K562 (cell line): ENCODE measurements at regions not wholly inside any gene's neighbourhood (a gene's known extent, or its start where the extent isn't known, plus 50 kb on each side); places are given as distances from the start of the nearest gene placed in this dataset.

Experiments
- ATAC-seq: fragments of 200-7000 bp; cut with Tn5 transposase; 3 replicates; pipeline ENCODE4 v1.9.1; 2020; ENCODE audit warnings: moderate library complexity
- BruUV-seq: library from RNA; stranded (reverse); fragments of 400-500 nt; replicated peaks from 2 replicates; lab custom pipeline; 2021; lab: Mats Ljungman, UMichigan
- CTCF ChIA-PET: fragments of 300-600 bp; formaldehyde crosslinking; extraction: SDS; loops from one replicate; lab custom pipeline; 2021; ENCODE audit warnings: low intra/inter-chr PET ratio; lab: Yijun Ruan, JAX
- POLR2A ChIA-PET: fragments of 300-600, 350-650 bp; sonication (Branson Sonifier 250); formaldehyde crosslinking; extraction: SDS; loops from one replicate; lab custom pipeline; 2021; ENCODE audit warnings: antibody characterized with exemption, inconsistent platforms; lab: Yijun Ruan, JAX
- DNase-seq, 4 experiments: peaks; one replicate each; pipeline versions ENCODE4 v3.0.0 to v3.0.0-alpha.2; 2011 to 2018; ENCODE audit warnings: low spot score in 3 of 4, mixed read lengths in 3 of 4; ENCODE audit errors: extremely low read depth in 1 of 4
- FAIRE-seq: peaks from 2 replicates; lab custom pipeline; 2011; peaks lifted over from hg19 to GRCh38; lab: Jason Lieb, UNC
- H2AFZ ChIP-seq: 2 replicates; pipeline ENCODE4 v1.6.0; 2011; ENCODE audit warnings: low read depth, low read length, control low read depth, inconsistent platforms
- H3K27ac ChIP-seq: fragments of 200-600 bp; 3 replicates; pipeline ENCODE4 v1.8.0; 2011; ENCODE audit warnings: low read depth, mild to moderate bottlenecking, control low read depth, inconsistent platforms, low read length, moderate library complexity, mixed read lengths; ENCODE audit errors: extremely low read depth
- H3K27me3 ChIP-seq, 2 experiments: fragments of 300-600 bp in 1 of 2; 2 replicates in 1 of 2; 3 replicates in 1 of 2; pipeline versions ENCODE4 v1.6.0 to v1.8.0; 2011; ENCODE audit warnings: inconsistent platforms in 2 of 2, low read length in 2 of 2, mild to moderate bottlenecking in 1 of 2, mixed read lengths in 1 of 2, moderate library complexity in 1 of 2; ENCODE audit not compliant: control insufficient read depth in 2 of 2, insufficient read depth in 2 of 2
- H3K36me3 ChIP-seq: fragments of 300-600 bp; 3 replicates; pipeline ENCODE4 v1.8.0; 2011; ENCODE audit warnings: mild to moderate bottlenecking, low read length, inconsistent platforms; ENCODE audit not compliant: control insufficient read depth, insufficient read depth
- H3K4me1 ChIP-seq, 2 experiments: fragments of 200-600 bp in 1 of 2; replicated peaks in 1 of 2; 2 replicates in 1 of 2; 3 replicates in 1 of 2; pipeline versions ENCODE4 v1.5.1 to v1.8.0; 2011; ENCODE audit warnings: inconsistent platforms in 2 of 2, low read length in 2 of 2, mild to moderate bottlenecking in 1 of 2, mixed read lengths in 1 of 2, moderate library complexity in 1 of 2; ENCODE audit not compliant: control insufficient read depth in 2 of 2, insufficient read depth in 2 of 2
- H3K4me2 ChIP-seq: 2 replicates; pipeline ENCODE4 v1.6.1; 2011; ENCODE audit warnings: low read length, control low read depth, inconsistent platforms, mixed read lengths; ENCODE audit not compliant: insufficient read depth
- H3K4me3 ChIP-seq: fragments of 200-600 bp; sonication (generic), shearing (Covaris generic); 2 replicates; pipeline ENCODE4 v1.5.1; 2016; ENCODE audit warnings: control low read depth, inconsistent platforms
- H3K79me2 ChIP-seq: fragments of 200-600 bp; 3 replicates; pipeline ENCODE4 v1.8.0; 2011; ENCODE audit warnings: low read length, inconsistent platforms; ENCODE audit not compliant: control insufficient read depth, insufficient read depth
- H3K9ac ChIP-seq, 2 experiments: 2 replicates each; pipeline versions ENCODE4 v1.6.0 to v1.6.1; 2011; ENCODE audit warnings: low read depth in 2 of 2, low read length in 2 of 2, control low read depth in 1 of 2, inconsistent platforms in 1 of 2, mild to moderate bottlenecking in 1 of 2, mixed read lengths in 1 of 2; ENCODE audit not compliant: insufficient read depth in 1 of 2
- H3K9me1 ChIP-seq: one replicate; pipeline ENCODE4 v1.6.0; 2011; ENCODE audit warnings: inconsistent platforms, mild to moderate bottlenecking, low read length, moderate library complexity; ENCODE audit not compliant: control insufficient read depth, insufficient read depth
- H3K9me3 ChIP-seq: replicated peaks from 2 replicates; pipeline ENCODE4 v1.5.1; 2011; ENCODE audit warnings: low read depth, low read length, inconsistent platforms; ENCODE audit not compliant: control insufficient read depth, insufficient read depth
- H4K20me1 ChIP-seq: replicated peaks from 2 replicates; pipeline ENCODE4 v1.6.1; 2011; ENCODE audit warnings: low read length, inconsistent platforms, mixed read lengths; ENCODE audit not compliant: control insufficient read depth, insufficient read depth
- EP300 ChIP-seq: IDR thresholded peaks from 2 replicates; pipeline ENCODE4 v1.6.1; 2012; ENCODE audit warnings: low read length, improper control_type of control experiment
- NFIX ChIP-seq: fragments of 250-450 bp; sonication (Bioruptor Pico); IDR thresholded peaks from 2 replicates; pipeline ENCODE4 v1.4.0; 2020; ENCODE audit warnings: low read depth, mild to moderate bottlenecking, moderate library complexity
- POLR2H ChIP-seq: IDR thresholded peaks from 2 replicates; pipeline ENCODE4 v1.6.1; 2016; ENCODE audit warnings: missing genetic modification characterization, low read depth, mild to moderate bottlenecking, control low read depth, missing compliant biosample characterization, moderate library complexity
- TEAD2 ChIP-seq: fragments of 450-650 bp; IDR thresholded peaks from 2 replicates; pipeline ENCODE4 v1.6.1; 2016; ENCODE audit warnings: missing genetic modification characterization, control low read depth, missing compliant biosample characterization
- TGIF2 ChIP-seq: sonication (generic); formaldehyde crosslinking; IDR thresholded peaks from 2 replicates; pipeline ENCODE4 v1.8.1; 2022; ENCODE audit warnings: mild to moderate bottlenecking, missing genetic modification reagents, moderate library complexity
- ZNF239 ChIP-seq: fragments of 250-450 bp; sonication (Bioruptor Pico); IDR thresholded peaks from 2 replicates; pipeline ENCODE4 v1.4.0; 2020; ENCODE audit warnings: mild to moderate bottlenecking
- ZNF584 ChIP-seq: fragments of 200-800 bp; sonication (Bioruptor generic); IDR thresholded peaks from 2 replicates; pipeline ENCODE4 v1.6.1; 2016; ENCODE audit warnings: low read depth, mild to moderate bottlenecking, missing genetic modification characterization, missing compliant biosample characterization
- WGBS: fragments of 100-300 bp; shearing (Covaris generic); methylation state at CpG from one replicate; pipeline ENCODE4 v1.1.6; 2016; ENCODE audit warnings: low coverage, mixed read lengths; ENCODE audit not compliant: insufficient coverage; ENCODE audit errors: missing lambda C conversion rate; 5-methylcytosine and 5-hydroxymethylcytosine counted together
- in situ Hi-C: fragments of 300-500 bp; cut with MboI; formaldehyde crosslinking; loops from 4 replicates; pipeline ENCODE4 v1.15.0; 2018; ENCODE audit warnings: inconsistent platforms, mixed read lengths
- intact Hi-C: fragments of 100-400 bp; cut with micrococcal nuclease; formaldehyde crosslinking; loops from 2 replicates; pipeline ENCODE4 v1.14.2; 2022
- TF ChIP-seq, protein P1 (sequence below), 2 experiments: fragments of 450-650 bp; conservative IDR thresholded peaks; 2 replicates each; pipeline ENCODE4 v1.6.1; 2017; ENCODE audit warnings: mild to moderate bottlenecking in 2 of 2, moderate library complexity in 2 of 2
- TF ChIP-seq, protein P2 (sequence below): sonication (generic); formaldehyde crosslinking; IDR thresholded peaks from 2 replicates; pipeline ENCODE4 v1.8.0; 2022; ENCODE audit warnings: mild to moderate bottlenecking, missing genetic modification reagents
- TF ChIP-seq, protein P3 (sequence below): IDR thresholded peaks from 2 replicates; pipeline ENCODE4 v1.6.1; 2012; ENCODE audit warnings: low read depth, low read length, improper control_type of control experiment, borderline replicate concordance
- TF ChIP-seq, protein P4 (sequence below): fragments of 250-450 bp; sonication (Bioruptor Pico); IDR thresholded peaks from 2 replicates; pipeline ENCODE4 v1.5.0; 2021

DNA sequence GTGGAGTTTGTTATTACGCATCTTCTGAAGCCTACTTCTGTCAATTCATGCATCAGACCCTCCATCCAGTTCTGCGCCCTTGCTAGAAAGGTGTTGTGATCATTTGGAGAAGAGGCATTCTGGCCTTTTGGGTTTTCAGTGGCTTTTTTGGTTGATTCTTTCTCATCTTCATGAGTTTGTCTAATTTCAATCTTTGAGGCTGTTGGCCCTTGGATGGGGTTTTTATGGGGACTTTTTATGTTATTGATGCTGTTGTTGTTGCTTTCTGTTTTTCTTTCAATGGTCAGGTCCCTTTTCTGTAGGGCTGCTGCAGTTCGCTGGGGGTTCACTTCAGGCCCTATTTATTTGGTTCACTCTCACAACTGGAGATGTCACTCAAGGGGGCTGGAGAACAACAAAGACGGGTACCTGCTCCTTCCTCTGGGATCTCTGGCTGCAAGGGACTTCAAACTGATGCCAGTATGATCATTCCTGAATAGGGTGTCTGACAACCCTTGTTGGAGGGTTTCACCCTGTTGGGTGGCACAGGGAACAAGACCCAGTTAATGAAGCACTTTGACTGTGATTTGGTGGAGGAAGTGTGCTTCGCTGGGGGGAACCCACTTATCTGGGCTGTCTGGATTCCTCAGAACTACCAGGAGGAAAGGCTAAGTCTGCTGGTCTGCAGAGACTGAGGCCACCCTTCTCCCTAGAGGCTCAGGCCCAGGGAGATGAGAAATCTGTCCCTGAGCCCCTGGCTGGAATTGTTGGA is 226.7 kb upstream of the PTGER4 start:
- H3K27me3 ChIP-seq: no peaks in the 10 kb centered on the region
- intact Hi-C loops: no loop called here
- 2% methylated on average over 5 of the region's 5 CpGs for WGBS
- H3K9me3 ChIP-seq: no peaks in the 10 kb centered on the region
- no peaks in the 10 kb centered on the region for H3K4me1 ChIP-seq
- no peaks in the 10 kb centered on the region for H3K79me2 ChIP-seq
- no peaks in the 10 kb centered on the region for H4K20me1 ChIP-seq
- H3K27ac ChIP-seq: no peak overlapping the region
- in situ Hi-C loops: no loop called here
- CTCF ChIA-PET: no interaction called here
- POLR2A ChIA-PET: no interaction called here
- DNase-seq: no peak
- BruUV-seq: no TSS peak
- FAIRE-seq: no peak
- no peak overlapping the region for H2AFZ ChIP-seq
- no peak overlapping the region for H3K4me3 ChIP-seq
- ATAC-seq: no peak
- H3K9me1 ChIP-seq: no peaks in the 10 kb centered on the region
- no peak overlapping the region for H3K4me2 ChIP-seq
- no peak overlapping the region for H3K9ac ChIP-seq
- H3K36me3 ChIP-seq: no peaks in the 10 kb centered on the region
- TF ChIP-seq, protein P1, sequence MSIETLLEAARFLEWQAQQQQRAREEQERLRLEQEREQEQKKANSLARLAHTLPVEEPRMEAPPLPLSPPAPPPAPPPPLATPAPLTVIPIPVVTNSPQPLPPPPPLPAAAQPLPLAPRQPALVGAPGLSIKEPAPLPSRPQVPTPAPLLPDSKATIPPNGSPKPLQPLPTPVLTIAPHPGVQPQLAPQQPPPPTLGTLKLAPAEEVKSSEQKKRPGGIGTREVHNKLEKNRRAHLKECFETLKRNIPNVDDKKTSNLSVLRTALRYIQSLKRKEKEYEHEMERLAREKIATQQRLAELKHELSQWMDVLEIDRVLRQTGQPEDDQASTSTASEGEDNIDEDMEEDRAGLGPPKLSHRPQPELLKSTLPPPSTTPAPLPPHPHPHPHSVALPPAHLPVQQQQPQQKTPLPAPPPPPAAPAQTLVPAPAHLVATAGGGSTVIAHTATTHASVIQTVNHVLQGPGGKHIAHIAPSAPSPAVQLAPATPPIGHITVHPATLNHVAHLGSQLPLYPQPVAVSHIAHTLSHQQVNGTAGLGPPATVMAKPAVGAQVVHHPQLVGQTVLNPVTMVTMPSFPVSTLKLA (conservative IDR thresholded peaks at IDR 0.05): no peak
- TF ChIP-seq ZNF239 (CRISPR knock-in tag) (no peak), NFIX (no peak), EP300 (no peak), POLR2H (tag) (no peak), TGIF2 (CRISPR knock-in tag) (no peak), TEAD2 (tag) (no peak), ZNF584 (CRISPR knock-in tag) (no peak)
- TF ChIP-seq, protein P2, sequence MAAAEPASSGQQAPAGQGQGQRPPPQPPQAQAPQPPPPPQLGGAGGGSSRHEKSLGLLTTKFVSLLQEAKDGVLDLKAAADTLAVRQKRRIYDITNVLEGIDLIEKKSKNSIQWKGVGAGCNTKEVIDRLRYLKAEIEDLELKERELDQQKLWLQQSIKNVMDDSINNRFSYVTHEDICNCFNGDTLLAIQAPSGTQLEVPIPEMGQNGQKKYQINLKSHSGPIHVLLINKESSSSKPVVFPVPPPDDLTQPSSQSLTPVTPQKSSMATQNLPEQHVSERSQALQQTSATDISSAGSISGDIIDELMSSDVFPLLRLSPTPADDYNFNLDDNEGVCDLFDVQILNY (CRISPR knock-in tag): no peak
- TF ChIP-seq, protein P3, sequence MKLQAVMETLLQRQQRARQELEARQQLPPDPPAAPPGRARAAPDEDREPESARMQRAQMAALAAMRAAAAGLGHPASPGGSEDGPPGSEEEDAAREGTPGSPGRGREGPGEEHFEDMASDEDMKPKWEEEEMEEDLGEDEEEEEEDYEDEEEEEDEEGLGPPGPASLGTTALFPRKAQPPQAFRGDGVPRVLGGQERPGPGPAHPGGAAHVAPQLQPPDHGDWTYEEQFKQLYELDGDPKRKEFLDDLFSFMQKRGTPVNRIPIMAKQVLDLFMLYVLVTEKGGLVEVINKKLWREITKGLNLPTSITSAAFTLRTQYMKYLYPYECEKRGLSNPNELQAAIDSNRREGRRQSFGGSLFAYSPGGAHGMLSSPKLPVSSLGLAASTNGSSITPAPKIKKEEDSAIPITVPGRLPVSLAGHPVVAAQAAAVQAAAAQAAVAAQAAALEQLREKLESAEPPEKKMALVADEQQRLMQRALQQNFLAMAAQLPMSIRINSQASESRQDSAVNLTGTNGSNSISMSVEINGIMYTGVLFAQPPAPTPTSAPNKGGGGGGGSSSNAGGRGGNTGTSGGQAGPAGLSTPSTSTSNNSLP: no peak
- TF ChIP-seq, protein P4, sequence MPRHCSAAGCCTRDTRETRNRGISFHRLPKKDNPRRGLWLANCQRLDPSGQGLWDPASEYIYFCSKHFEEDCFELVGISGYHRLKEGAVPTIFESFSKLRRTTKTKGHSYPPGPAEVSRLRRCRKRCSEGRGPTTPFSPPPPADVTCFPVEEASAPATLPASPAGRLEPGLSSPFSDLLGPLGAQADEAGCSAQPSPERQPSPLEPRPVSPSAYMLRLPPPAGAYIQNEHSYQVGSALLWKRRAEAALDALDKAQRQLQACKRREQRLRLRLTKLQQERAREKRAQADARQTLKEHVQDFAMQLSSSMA: no peak
